ENCODE measurements at regions not wholly inside any gene's neighbourhood (a gene's known extent, or its start where the extent isn't known, plus 50 kb on each side); places are given as distances from the start of the nearest gene placed in this dataset.

- no peak for TF ChIP-seq ZNF462 (CRISPR knock-in tag; IDR thresholded peaks at IDR 0.05)
Observed at GRCh38 chr17:36867716-36868341, 69.4 kb upstream of the LHX1 start (continued).

DNA sequence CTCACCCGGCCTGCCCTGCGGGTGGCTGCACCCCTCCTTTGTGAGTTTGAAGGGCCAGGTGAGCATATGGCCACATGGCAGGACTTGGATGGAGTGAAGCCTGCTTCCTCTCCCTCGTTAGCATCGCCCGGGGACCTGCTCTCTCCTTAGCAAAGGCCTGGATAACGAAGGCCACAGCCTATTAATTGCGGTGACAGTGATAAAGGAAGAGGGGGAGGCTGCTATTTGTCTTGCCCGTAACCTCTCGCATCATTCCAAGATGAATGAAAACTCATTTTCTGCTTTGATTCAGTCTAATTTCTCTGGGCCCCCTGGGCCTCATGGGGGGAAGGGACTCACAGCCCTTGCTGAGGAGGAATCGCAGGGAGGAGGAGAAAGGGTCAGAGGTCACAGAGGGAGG, 68.5 kb upstream of the LHX1 start:
- no peaks in the 10 kb centered on the region for H3K9me3 Mint-ChIP-seq
- H3K79me2 ChIP-seq (replicated peaks; ENCODE audit: insufficient read depth): no peaks in the 10 kb centered on the region
- no peaks in the 10 kb centered on the region for H3F3A ChIP-seq (replicated peaks; ENCODE audit: low read depth)
- no peak overlapping the region for H3K27ac Mint-ChIP-seq
- no peaks in the 10 kb centered on the region for H4K20me1 ChIP-seq (replicated peaks; ENCODE audit: insufficient read depth)
- H3K4me1 ChIP-seq (ENCODE audit: insufficient read depth): no peaks in the 10 kb centered on the region; the same call in 1 of the 2 replicates
- H3K4me3 ChIP-seq: no peak overlapping the region
- no peaks in the 10 kb centered on the region for H3K36me3 Mint-ChIP-seq (ENCODE audit: low read depth)
- H3K4me1 Mint-ChIP-seq: peaks cover 28% of the 10 kb centered on the region
- peak overlapping the region; percentile 32; the same call in 1 of the 2 replicates for H2AFZ ChIP-seq
- ATAC-seq (no peak), DNase-seq (ENCODE audit: low spot score) (no peak)
- H3K4me2 ChIP-seq: no peak overlapping the region
- no peaks in the 10 kb centered on the region for H3K27me3 ChIP-seq (ENCODE audit: insufficient read depth)
- no peak overlapping the region for H3K4me3 Mint-ChIP-seq
- no peaks in the 10 kb centered on the region for H3K36me3 ChIP-seq (ENCODE audit: insufficient read depth)
- H3K27ac ChIP-seq (ENCODE audit: low read depth): no peak overlapping the region
- H3K27me3 Mint-ChIP-seq (ENCODE audit: insufficient read depth, low read depth, poor library complexity): peaks cover 2% of the 10 kb centered on the region
- H3K9me2 ChIP-seq (ENCODE audit: insufficient read depth): no peaks in the 10 kb centered on the region
- TF ChIP-seq NANOG (IDR thresholded peaks at IDR 0.05; ENCODE audit: borderline replicate concordance) (no peak), ZNF114 (CRISPR knock-in tag; IDR thresholded peaks at IDR 0.05) (no peak), CTCF (conservative IDR thresholded peaks at IDR 0.05; ENCODE audit: low read depth in 2 of 2) (no peak), ETS1 (IDR thresholded peaks at IDR 0.05) (no peak), JUNB (IDR thresholded peaks at IDR 0.05; ENCODE audit: unreplicated experiment) (no peak), CREB1 (CRISPR knock-in tag; IDR thresholded peaks at IDR 0.05; ENCODE audit: low read depth) (no peak), POLR2AphosphoS5 (IDR thresholded peaks at IDR 0.05; ENCODE audit: low read depth) (no peak)

All from GM23338 (cell line).